Loucy (cell line): ENCODE measurements at regions not wholly inside any gene's neighbourhood (a gene's known extent, or its start where the extent isn't known, plus 50 kb on each side); places are given as distances from the start of the nearest gene placed in this dataset.

ENCODE experiments used
- H2AFZ ChIP-seq: fragments of 200-600 bp; sonication (generic); 2 replicates; pipeline ENCODE4 v1.6.0; 2016; ENCODE audit warnings: antibody characterized with exemption, mild to moderate bottlenecking, low read length, moderate library complexity
- H3F3A ChIP-seq: fragments of 200-600 bp; 2 replicates; pipeline ENCODE4 v1.6.0; 2016; ENCODE audit warnings: antibody characterized with exemption, low read depth, mild to moderate bottlenecking
- H3K27me3 ChIP-seq: fragments of 200-600 bp; sonication (generic); 2 replicates; pipeline ENCODE4 v1.6.1; 2014; ENCODE audit warnings: low read length, mild to moderate bottlenecking; ENCODE audit not compliant: insufficient read depth, poor library complexity, severe bottlenecking
- H3K36me3 ChIP-seq: fragments of 200-600 bp; sonication (generic); 2 replicates; pipeline ENCODE4 v1.6.1; 2016; ENCODE audit warnings: low read length; ENCODE audit not compliant: insufficient read depth
- H3K4me1 ChIP-seq: fragments of 200-600 bp; sonication (generic); 2 replicates; pipeline ENCODE4 v1.5.1; 2014; ENCODE audit warnings: low read length, mild to moderate bottlenecking; ENCODE audit not compliant: insufficient read depth, poor library complexity, severe bottlenecking
- H3K4me2 ChIP-seq: fragments of 200-600 bp; sonication (generic); 2 replicates; pipeline ENCODE4 v1.6.0; 2014; ENCODE audit warnings: antibody characterized with exemption, low read length, low read depth, mild to moderate bottlenecking; ENCODE audit not compliant: poor library complexity, severe bottlenecking
- H3K4me3 ChIP-seq: fragments of 200-600 bp; sonication (generic); 2 replicates; pipeline ENCODE4 v1.5.1; 2014; ENCODE audit warnings: low read length, mild to moderate bottlenecking, mixed read lengths; ENCODE audit not compliant: poor library complexity, severe bottlenecking
- H3K79me2 ChIP-seq: fragments of 200-600 bp; sonication (generic); 2 replicates; pipeline ENCODE4 v1.6.1; 2014; ENCODE audit warnings: low read length; ENCODE audit not compliant: insufficient read depth
- H3K9ac ChIP-seq: fragments of 200-600 bp; sonication (generic); 2 replicates; pipeline ENCODE4 v1.6.0; 2014; ENCODE audit warnings: mild to moderate bottlenecking, low read depth, low read length, moderate library complexity; ENCODE audit not compliant: poor library complexity, severe bottlenecking
- H3K9me2 ChIP-seq: fragments of 200-600 bp; sonication (generic); replicated peaks from 2 replicates; pipeline ENCODE4 v1.6.1; 2016; ENCODE audit warnings: low read depth, low read length, mixed read lengths
- H3K9me3 ChIP-seq: fragments of 200-600 bp; sonication (generic); 2 replicates; pipeline ENCODE4 v1.6.1; 2014; ENCODE audit warnings: mild to moderate bottlenecking, antibody characterized with exemption, low read length, low read depth; ENCODE audit not compliant: insufficient read depth
- H4K20me1 ChIP-seq: fragments of 200-600 bp; sonication (generic); 2 replicates; pipeline ENCODE4 v1.6.0; 2014; ENCODE audit warnings: antibody characterized with exemption, low read length, mild to moderate bottlenecking; ENCODE audit not compliant: insufficient read depth, poor library complexity, severe bottlenecking
- EZH2phosphoT487 ChIP-seq: fragments of 200-600 bp; IDR thresholded peaks from 2 replicates; pipeline ENCODE4 v1.6.1; 2018; ENCODE audit warnings: antibody characterized with exemption, mild to moderate bottlenecking, moderate library complexity, borderline replicate concordance
- TF ChIP-seq, protein P1 (sequence below): fragments of 200-600 bp; sonication (generic); conservative IDR thresholded peaks from 2 replicates; pipeline ENCODE4 v1.5.1; 2014; ENCODE audit warnings: mild to moderate bottlenecking, antibody characterized with exemption, low read length

DNA sequence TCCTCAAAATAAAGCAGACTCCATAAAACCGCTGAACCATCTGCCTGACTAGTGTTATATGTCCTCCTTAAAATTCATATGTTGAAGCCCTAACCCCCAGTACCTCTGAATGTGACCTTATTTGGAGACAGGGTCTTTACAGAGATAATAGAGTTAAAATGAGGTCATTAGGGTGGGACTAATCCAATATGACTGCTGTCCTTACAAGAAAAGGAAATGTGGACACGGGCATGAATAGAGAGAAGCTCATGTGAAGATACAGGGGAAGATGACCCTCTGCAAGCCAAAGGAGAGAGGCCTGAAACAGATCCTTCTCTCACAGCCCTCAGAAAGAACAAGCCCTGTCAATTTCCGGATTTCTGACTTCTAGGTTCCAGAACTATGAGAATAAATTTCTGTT, 82.0 kb upstream of the KLHL13 start:
- Histone ChIP-seq H3K4me2 (no peak overlapping the region), H3F3A (no peaks in the 10 kb centered on the region)
- TF ChIP-seq, protein P1, sequence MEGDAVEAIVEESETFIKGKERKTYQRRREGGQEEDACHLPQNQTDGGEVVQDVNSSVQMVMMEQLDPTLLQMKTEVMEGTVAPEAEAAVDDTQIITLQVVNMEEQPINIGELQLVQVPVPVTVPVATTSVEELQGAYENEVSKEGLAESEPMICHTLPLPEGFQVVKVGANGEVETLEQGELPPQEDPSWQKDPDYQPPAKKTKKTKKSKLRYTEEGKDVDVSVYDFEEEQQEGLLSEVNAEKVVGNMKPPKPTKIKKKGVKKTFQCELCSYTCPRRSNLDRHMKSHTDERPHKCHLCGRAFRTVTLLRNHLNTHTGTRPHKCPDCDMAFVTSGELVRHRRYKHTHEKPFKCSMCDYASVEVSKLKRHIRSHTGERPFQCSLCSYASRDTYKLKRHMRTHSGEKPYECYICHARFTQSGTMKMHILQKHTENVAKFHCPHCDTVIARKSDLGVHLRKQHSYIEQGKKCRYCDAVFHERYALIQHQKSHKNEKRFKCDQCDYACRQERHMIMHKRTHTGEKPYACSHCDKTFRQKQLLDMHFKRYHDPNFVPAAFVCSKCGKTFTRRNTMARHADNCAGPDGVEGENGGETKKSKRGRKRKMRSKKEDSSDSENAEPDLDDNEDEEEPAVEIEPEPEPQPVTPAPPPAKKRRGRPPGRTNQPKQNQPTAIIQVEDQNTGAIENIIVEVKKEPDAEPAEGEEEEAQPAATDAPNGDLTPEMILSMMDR = no peak
- no peak for TF ChIP-seq EZH2phosphoT487

DNA sequence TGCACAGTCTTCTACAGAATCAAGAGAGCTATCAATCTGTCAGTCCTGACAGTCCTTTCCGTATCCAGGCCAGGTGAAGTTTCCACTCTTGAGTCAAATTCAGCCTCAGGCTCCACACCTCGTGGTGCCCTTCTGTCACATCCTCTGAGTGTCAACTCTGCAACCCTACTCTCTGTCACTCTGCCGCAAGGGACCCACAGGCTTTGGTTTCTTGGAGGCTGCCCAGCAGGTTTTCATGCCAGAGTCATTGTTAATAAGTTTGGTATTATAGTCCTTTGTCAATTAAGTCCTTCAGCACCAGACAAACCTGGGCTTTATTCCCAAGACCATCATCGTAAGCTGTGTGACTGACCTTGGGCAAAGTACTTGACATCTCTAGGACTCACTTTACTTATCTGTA, 83.4 kb upstream of the KLHL13 start:
- H3K9ac ChIP-seq = no peak overlapping the region
- no peaks in the 10 kb centered on the region for H3F3A ChIP-seq
- no peak overlapping the region for H2AFZ ChIP-seq
- H3K27me3 ChIP-seq = no peaks in the 10 kb centered on the region
- H3K4me1 ChIP-seq = no peaks in the 10 kb centered on the region
- no peaks in the 10 kb centered on the region for H3K36me3 ChIP-seq
- TF ChIP-seq, protein P1 = no peak
- no peak for TF ChIP-seq EZH2phosphoT487
- H3K9me2 ChIP-seq = no peaks in the 10 kb centered on the region
- no peak overlapping the region for H3K4me3 ChIP-seq
- H3K4me2 ChIP-seq = no peak overlapping the region
- no peaks in the 10 kb centered on the region for H3K79me2 ChIP-seq
- no peaks in the 10 kb centered on the region for H3K9me3 ChIP-seq
- no peaks in the 10 kb centered on the region for H4K20me1 ChIP-seq

More for the DNA sequence above, 82.0 kb upstream of the KLHL13 start:
- H2AFZ ChIP-seq = no peak overlapping the region
- H3K27me3 ChIP-seq = no peaks in the 10 kb centered on the region
- no peaks in the 10 kb centered on the region for H3K9me2 ChIP-seq
- no peak overlapping the region for H3K9ac ChIP-seq
- no peaks in the 10 kb centered on the region for H4K20me1 ChIP-seq
- H3K36me3 ChIP-seq = no peaks in the 10 kb centered on the region
- H3K4me1 ChIP-seq = no peaks in the 10 kb centered on the region
- H3K79me2 ChIP-seq = no peaks in the 10 kb centered on the region
- H3K4me3 ChIP-seq = no peak overlapping the region
- H3K9me3 ChIP-seq = no peaks in the 10 kb centered on the region

DNA sequence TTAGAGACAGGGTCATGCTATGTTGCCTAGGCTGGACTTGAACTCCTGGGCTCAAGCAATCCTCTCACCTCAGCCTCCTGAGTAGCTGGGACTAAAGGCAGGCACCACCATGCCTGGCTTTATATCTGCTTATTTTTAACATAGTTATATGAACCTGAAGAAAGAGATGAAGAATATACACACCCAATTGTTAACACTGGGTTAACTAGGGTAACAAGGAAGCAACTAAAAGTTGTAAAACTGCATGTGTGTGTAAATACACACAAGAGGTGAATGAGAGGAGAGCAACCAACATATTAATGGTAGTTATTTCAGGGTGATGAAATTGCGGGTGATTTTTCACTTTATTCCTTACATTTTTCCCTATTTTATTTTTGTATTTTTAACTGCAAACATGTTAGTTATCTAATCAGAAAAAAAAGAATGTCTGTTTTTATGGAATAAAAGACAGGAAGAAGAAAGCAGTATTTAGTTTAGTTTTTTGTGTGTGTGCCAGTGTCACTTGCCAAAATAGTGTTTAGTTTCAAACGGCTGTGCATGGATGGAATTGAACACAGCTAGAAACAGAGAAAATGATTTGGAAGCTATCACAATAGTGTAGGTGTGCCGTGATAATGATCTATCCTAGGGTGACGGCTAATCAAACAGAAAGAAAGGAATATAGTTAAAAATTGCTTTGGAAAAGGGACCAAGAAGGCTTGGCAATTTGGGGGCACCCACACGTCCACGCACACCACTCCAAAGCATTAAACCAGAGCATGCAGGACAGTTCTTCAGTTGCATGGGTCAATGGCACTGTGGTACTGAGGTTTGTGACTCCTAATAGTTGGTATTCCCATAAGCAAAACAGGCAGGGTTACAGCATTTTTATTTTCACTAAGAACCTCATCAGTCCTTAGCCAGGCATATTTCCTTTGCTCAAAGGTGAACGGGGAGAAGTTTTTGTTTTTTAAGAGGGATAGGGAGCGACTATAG, 89.1 kb upstream of the KLHL13 start:
- Histone ChIP-seq H3K4me2 (no peak overlapping the region), H4K20me1 (no peaks in the 10 kb centered on the region), H3K9ac (no peak overlapping the region), H3F3A (no peaks in the 10 kb centered on the region), H3K4me1 (no peaks in the 10 kb centered on the region), H3K4me3 (no peak overlapping the region), H3K36me3 (no peaks in the 10 kb centered on the region), H3K27me3 (no peaks in the 10 kb centered on the region), H3K9me3 (no peaks in the 10 kb centered on the region), H3K9me2 (no peaks in the 10 kb centered on the region), H2AFZ (no peak overlapping the region), H3K79me2 (no peaks in the 10 kb centered on the region)
- TF ChIP-seq EZH2phosphoT487 = no peak
- TF ChIP-seq, protein P1 = no peak
